T1000 (cell line): ENCODE measurements at regions not wholly inside any gene's neighbourhood (a gene's known extent, or its start where the extent isn't known, plus 50 kb on each side); places are given as distances from the start of the nearest gene placed in this dataset.
A peak's percentile ranks its signal among the peaks of the same experiment; 100 is the strongest.

Source experiments
- DNase-seq: peaks from one replicate; lab custom pipeline; 2025; ENCODE audit warnings: mixed read lengths; lab: John Stamatoyannopoulos, UW

DNA sequence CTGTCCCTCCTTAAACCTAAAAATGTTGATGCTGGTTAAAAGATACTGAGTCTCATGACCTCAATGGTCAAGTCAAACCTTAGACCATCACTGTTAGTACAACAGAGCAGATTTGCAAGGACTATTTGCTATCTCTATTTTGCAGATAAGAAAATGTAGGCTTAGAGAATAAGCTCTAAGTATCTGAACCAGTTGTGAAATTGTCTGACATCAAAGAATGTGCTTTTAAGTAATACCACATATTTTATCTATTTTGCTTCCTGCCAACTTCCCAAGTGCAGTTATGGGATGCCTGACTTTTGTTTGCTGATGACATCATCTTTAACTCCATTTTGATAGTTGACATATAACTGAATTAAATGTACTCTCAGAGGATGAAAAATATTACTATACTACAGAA lies 83.6 kb upstream of the TMEM106B start:
- DNase-seq, result no peak

DNA sequence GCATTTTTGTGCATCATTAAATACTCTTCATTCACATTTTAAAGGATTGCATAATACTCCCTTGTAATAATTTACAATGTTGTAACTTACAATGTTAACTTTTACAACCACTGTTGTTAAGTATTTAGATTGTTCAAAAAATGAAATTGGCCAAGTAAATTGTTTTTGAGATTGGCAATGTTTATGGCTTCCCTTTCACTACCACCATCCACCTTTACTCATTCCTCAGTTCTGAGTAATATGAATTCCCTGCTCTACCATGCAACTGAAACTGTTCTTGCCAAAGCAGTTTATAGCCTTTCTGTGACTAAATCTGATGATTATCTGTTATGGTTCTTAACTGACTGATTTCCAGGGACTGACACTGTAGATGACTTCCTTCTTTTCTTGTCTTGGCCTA lies 80.5 kb upstream of the TMEM106B start:
- DNase-seq, result no peak

DNA sequence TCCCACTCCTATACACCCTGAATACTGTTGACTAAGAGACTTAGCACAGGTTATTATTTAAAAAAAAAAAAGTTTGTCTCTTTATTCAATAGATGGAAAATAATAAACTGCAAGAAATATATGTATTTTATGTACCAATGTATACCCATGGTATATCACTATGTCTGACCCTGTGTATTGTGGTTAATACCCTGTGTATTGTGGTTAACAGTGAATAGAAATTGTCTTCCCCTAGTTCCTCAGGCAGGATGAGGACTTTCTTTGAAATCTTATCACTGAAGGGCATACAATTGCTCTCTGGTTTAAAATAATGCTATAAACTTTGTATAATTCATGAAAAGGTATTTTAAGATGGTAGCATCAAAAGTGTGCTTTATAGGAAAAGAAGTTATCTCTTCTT lies 80.0 kb upstream of the TMEM106B start:
- no peak for DNase-seq

DNA sequence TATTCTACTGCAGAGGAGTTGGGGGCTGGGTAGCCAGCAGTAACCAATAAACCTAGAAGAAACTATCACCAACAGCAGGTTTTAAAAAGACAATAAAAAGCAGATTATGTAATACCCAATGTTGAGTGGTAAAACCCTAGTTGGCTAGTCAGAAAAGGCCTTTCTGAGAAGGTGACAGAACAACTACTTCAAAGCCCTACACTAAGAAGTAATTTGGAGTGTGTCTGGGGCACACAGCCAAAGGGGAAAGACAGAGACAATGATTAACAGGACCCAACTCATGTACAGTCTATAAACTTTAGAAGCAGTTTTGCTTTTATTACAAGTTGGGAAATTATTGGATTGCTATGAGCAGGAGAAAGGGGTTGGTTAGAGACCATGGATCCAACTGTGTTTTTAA lies 77.2 kb upstream of the TMEM106B start:
- no peak for DNase-seq

DNA sequence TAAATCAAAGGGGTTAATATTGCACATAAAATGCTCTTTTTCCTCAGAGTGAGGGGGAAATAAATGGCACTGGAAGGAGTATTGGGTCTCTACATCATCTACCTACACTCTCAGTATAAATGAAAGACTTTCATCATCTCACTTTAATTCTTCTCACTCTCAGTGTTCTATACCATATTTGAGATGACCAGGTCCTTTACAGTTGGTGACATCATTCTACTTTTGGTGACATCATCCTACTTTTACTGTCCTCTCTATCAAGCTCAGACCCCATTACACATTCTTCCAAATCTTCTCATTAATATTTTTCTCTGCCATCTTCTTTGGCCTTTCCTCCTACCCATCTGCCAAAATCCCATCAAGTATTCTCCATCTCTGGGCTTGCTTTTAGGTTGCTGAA lies 74.6 kb upstream of the TMEM106B start:
- no peak for DNase-seq

DNA sequence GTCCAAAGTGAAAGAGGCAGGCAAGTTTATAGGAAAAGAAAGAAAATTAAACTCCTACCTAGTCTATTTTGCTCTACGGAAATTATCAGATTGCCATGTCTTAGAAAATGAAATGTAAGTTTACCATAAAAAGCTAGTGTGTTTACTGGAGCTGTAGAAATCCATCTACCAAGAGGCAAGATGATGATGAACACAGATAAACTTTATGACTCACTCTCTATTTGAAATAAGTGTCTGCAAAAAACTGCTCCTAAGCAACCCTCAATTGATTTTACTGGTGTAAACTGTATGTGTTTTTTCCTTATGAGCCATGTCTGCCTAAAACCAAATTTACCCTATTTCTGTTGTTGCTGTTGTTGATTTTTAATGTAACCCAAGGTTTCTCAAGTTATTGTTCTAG lies 73.8 kb upstream of the TMEM106B start:
- no peak for DNase-seq

DNA sequence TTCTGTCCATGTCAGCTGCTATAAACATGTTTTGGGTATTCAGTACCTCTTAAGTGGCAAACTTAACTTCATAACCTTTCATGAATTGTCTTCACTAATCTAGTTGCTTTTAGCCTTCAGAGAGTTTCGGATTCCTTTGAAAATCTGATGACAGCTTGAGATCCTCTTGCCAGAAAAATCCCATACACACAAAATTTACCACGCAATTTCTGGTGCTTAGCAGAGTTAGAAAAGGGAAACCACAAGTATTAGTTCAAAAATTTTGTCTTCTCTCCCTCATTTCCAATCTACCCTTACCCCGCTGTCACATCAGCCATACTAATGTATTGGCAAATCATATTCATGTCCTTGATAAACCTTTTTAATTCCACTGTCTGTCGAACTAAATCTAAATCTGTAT lies 72.7 kb upstream of the TMEM106B start:
- DNase-seq, result no peak

DNA sequence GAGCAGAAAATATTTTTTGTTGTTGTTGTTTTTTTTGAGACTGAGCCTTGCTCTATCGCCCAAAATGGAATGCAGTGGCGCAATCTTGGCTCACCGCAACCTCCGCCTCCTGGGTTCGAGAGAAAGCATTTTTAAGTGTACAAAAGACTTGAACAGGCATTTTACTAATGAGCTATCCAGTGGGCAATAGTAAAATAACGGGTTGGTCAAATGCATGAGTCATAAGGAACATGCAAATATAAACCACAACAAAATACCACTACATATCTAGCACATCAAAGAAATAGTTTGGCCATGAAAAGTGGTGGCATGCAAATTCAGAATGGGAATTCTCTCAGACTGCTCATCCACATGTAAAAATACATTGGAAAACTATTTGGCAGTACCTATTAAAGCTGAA lies 71.7 kb upstream of the TMEM106B start:
- DNase-seq, result peak; percentile 36

DNA sequence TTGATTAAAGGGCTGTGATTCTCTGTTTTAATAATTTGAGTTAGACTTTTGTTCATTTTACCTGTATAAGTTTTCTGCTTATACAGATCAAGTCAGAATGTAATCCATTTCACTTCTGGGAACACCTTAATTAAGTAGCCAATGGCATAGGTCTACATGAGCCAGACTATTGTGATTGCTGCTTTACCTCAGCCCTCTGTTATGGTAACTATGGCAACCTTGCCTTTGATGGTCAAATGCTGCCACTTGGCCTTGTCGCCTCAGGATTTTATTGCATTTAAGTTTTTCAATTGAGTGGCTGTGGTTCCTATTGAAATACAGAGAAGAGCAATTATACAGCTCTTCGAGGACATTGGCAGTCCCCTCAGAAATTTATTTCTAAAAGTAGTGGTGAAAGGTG lies 64.3 kb upstream of the TMEM106B start:
- DNase-seq, result no peak

DNA sequence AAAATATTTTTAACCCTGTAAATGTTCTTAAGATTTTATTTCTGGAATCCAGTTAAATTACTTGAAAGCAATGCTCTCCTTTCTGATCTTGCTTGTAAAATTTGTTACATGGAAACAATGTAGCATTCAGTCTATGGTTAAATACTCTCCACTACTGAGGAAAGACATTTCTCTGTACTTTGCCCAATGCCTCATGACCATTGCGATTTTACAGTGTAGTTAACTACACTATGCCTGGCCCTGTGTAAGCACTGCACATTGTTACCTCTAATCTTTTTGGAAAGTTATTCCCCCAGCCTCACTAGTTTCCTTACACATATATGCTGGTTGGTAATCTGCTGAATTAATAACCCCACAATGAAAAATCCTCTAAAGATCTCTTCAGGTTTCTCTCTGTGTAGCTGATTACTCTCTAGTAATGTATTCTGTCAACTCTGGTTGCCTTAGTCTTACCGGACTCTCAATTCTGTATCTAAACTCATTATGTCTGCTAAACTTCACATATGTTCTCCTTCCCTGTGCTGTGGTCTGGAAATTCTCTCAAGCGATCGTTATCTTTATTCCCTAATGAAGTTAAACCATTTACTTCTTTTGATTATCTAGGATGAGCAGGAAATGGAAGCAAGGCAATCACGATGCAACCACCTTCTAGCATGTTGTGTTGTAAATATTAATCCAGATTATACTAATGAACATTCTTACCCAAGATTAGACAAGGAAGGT lies 58.7 kb upstream of the TMEM106B start:
- DNase-seq, result no peak

DNA sequence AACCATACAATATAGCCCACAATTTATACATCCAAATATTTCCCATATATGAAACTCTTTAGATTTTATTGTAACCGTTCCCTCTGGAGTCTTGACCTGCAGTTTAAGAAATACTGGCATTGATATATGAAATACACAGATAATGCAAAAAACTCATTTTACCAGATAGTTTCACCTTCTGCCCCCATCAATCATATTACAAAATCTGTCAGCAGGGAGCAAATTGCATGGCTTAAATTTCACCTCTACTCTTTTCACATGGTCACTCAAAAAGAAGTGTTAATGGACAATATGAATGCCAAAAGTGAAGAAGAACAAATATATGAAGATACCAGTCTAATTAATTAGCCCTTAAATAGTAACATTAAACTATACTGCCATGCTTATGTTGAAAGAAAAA lies 57.0 kb upstream of the TMEM106B start:
- no peak for DNase-seq

DNA sequence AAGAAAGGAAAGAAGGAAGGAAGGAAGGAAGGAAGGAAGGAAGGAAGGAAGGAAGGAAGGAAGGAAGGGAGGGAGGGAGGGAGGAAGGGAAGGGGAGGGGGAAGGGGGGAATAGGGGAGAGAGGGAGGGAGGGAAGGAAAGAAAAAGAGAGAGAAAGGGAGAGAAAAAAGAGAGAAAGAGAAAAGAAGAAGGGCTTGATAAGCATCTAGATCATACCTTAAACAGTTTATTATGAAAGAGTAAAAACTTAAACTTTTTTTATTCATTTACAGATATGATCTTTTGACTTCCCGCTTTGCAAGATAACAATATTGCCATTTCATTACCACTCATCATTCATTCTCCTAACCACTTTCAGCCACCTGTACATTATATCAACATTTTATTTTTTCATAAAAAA lies 53.6 kb upstream of the TMEM106B start:
- DNase-seq, result no peak

DNA sequence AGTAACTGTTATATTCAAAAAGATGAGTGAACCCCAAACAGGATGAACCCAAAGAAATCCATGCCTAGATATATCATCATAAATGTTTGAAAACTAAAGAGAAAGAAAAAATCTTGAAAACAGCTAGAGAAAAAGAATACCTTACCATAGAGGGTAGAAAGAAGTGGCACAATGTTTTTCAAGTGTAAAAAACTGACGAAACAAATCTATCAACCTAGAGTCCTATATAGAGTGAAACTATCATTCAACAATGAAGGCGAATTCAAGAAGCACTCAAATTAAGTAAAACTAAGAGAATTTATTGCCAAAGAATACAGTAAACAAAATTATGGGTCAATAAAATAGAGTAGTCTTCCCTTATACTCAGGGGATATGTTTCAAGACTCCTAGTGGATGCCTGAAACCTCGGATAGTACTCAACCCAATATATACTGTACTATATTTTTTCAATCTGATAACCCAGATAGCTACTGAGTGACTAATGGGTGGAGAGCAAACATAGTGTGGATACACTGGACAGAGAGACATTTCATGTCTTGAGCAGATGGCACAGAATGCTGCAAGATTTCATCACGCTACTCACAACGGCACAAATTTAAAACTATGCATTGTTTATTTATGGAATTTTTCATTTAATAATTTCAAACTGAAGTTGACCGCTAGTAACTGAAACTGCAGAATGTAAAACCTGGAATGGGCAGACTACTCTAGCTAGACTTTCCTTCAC lies 52.6 kb upstream of the TMEM106B start:
- DNase-seq, result no peak

DNA sequence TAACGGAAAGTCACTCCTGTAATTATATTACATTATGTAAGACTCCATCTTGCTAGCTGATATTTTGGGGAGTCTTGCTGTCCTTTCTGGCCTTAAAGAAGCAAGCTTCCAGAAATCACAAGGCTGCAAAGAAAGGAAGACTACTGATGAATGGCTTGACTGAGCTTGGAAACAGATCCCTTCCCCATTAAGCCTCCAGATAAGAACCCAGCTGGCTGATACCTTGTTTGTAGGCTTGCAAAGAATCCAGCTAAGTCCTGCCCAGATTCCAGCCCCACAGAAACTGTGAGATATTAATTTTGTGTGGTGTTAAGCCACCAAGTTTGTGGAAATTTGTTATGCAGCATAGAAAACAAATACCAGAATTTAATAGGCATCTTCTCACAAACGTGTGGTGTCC lies 49.9 kb upstream of the TMEM106B start:
- no peak for DNase-seq
